HuH-7.5 (cell line): ENCODE measurements at regions not wholly inside any gene's neighbourhood (a gene's known extent, or its start where the extent isn't known, plus 50 kb on each side); places are given as distances from the start of the nearest gene placed in this dataset.
"Not testable (repeated sequence)": the region's sequence is repeated elsewhere in the genome, so short reads cannot be mapped to it uniquely, and the experiment has no call there.

ENCODE experiments used
- DNase-seq: peaks from one replicate; pipeline ENCODE4 v3.0.0; 2011; ENCODE audit warnings: low spot score

- DNase-seq = no peak
These were observed 80.5 kb upstream of the RPH3A start for GRCh38 chr12:112711026-112711425.

- no peak for DNase-seq
These were observed 80.0 kb upstream of the RPH3A start for GRCh38 chr12:112711507-112711906.

- not testable (repeated sequence) for DNase-seq
These were observed 78.8 kb upstream of the RPH3A start for GRCh38 chr12:112712751-112713150.

- no peak for DNase-seq
These were observed 78.1 kb upstream of the RPH3A start for GRCh38 chr12:112713471-112713870.

- no peak for DNase-seq
These were observed 77.3 kb upstream of the RPH3A start for GRCh38 chr12:112714166-112714710.

- no peak for DNase-seq
These were observed 75.2 kb upstream of the RPH3A start for GRCh38 chr12:112716099-112717093.

GRCh38 chr12:112728864-112729263 lies 62.7 kb upstream of the RPH3A start:
- DNase-seq = no peak

GRCh38 chr12:112734859-112735695 lies 56.5 kb upstream of the RPH3A start:
- no peak for DNase-seq

- DNase-seq = no peak
These were observed 53.0 kb upstream of the RPH3A start for GRCh38 chr12:112738531-112738930.

- DNase-seq = no peak
These were observed 51.1 kb upstream of the RPH3A start for GRCh38 chr12:112740387-112740934.

- DNase-seq = no peak
These were observed 50.4 kb upstream of the RPH3A start for GRCh38 chr12:112741106-112741505.
